ENCODE measurements at regions not wholly inside any gene's neighbourhood (a gene's known extent, or its start where the extent isn't known, plus 50 kb on each side); places are given as distances from the start of the nearest gene placed in this dataset.

DNA sequence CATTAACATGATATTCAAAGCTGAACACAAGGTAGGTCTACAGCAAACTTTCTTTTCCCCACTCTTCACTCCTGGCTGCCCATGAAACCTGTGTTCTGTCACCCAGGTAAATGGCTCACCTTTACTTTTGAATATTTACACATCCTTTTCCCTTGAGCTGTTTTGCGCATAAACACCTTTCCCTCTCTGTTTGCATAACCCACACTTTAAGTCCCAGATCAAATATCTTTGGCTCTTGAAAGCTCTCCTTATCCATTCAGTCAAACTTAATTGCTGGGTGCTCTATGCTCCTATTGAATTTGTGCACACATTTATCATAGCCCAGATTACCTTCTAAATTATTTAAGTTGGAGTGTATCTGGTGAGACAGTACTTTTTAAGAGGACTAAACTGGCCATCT, 51.7 kb upstream of the ATP8A1 start:
- ChIA-PET CTCF (no interaction called here), POLR2A (ENCODE audit: unreplicated experiment) (no interaction called here)
- Histone ChIP-seq H3K9ac (ENCODE audit: low read depth, low read length) (no peak overlapping the region), H3K23ac (ENCODE audit: low read depth, low read length) (no peak overlapping the region), H3K4ac (ENCODE audit: low read depth, low read length) (no peak overlapping the region), H4K5ac (ENCODE audit: low read depth, low read length) (no peak overlapping the region), H3K9me1 (ENCODE audit: insufficient read depth, low read length) (no peaks in the 10 kb centered on the region), H3K4me2 (ENCODE audit: low read depth, low read length) (no peak overlapping the region), H3K9me3 (ENCODE audit: control insufficient read depth, insufficient read depth, low read length) (no peaks in the 10 kb centered on the region), H2BK120ac (ENCODE audit: low read depth, low read length) (no peak overlapping the region), H4K20me1 (ENCODE audit: insufficient read depth, low read length) (no peaks in the 10 kb centered on the region), H3K4me1 (ENCODE audit: control insufficient read depth, insufficient read depth, low read length) (no peaks in the 10 kb centered on the region), H2BK5ac (ENCODE audit: low read depth, low read length, poor library complexity, severe bottlenecking) (no peak overlapping the region), H3K4me3 (ENCODE audit: insufficient read depth, low read depth, low read length) (no peak overlapping the region), H2AK5ac (ENCODE audit: low read depth, low read length) (no peak overlapping the region), H2BK15ac (ENCODE audit: low read depth, low read length) (no peak overlapping the region), H3K18ac (ENCODE audit: low read depth, low read length) (no peak overlapping the region), H2BK20ac (ENCODE audit: low read depth, low read length) (no peak overlapping the region), H4K8ac (ENCODE audit: low read depth in 2 of 2, low read length in 2 of 2) (no peak overlapping the region), H3K56ac (ENCODE audit: extremely low read depth, insufficient read depth, low read length) (no peak overlapping the region), H3K79me1 (ENCODE audit: low read depth in 1 of 2, low read length in 2 of 2) (no peaks in the 10 kb centered on the region), H2AK9ac (replicated peaks; ENCODE audit: low read depth, low read length, poor library complexity) (no peak overlapping the region), H2AFZ (replicated peaks; ENCODE audit: low read length, poor library complexity) (no peak overlapping the region), H3K27ac (ENCODE audit: insufficient read depth, low read length) (no peak overlapping the region), H3K36me3 (ENCODE audit: control insufficient read depth, insufficient read depth, low read length) (no peaks in the 10 kb centered on the region), H3K14ac (replicated peaks; ENCODE audit: low read depth, low read length) (no peak overlapping the region), H3K27me3 (ENCODE audit: control insufficient read depth, insufficient read depth, low read length) (no peaks in the 10 kb centered on the region), H4K91ac (ENCODE audit: insufficient read depth, low read depth, low read length) (no peak overlapping the region)
- no TSS peak for BruUV-seq (replicated peaks)
- dilution Hi-C loops (cut with HindIII; ENCODE audit: low sequenced_read_pairs, unreplicated experiment) (no loop called here), intact Hi-C loops (cut with micrococcal nuclease) (no loop called here), in situ Hi-C loops (cut with MboI; ENCODE audit: low sequenced_read_pairs) (no loop called here)
- WGBS, 2 experiments (ENCODE audit: extremely low coverage in 2 of 2, insufficient read length in 1 of 2): no CpG with 5 or more reads among the region's 1 CpG
- no peak for ATAC-seq (ENCODE audit: low read depth)
- DNase-seq: no peak
- TF ChIP-seq, protein P1, sequence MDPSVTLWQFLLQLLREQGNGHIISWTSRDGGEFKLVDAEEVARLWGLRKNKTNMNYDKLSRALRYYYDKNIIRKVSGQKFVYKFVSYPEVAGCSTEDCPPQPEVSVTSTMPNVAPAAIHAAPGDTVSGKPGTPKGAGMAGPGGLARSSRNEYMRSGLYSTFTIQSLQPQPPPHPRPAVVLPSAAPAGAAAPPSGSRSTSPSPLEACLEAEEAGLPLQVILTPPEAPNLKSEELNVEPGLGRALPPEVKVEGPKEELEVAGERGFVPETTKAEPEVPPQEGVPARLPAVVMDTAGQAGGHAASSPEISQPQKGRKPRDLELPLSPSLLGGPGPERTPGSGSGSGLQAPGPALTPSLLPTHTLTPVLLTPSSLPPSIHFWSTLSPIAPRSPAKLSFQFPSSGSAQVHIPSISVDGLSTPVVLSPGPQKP (IDR thresholded peaks at IDR 0.05; ENCODE audit: borderline replicate concordance, low read depth, low read length): no peak
- TF ChIP-seq MAZ (IDR thresholded peaks at IDR 0.05; ENCODE audit: borderline replicate concordance, low read depth, low read length): no peak
- no peak for TF ChIP-seq FOS (IDR thresholded peaks at IDR 0.05; ENCODE audit: low read depth, low read length)
- no peak for TF ChIP-seq MXI1 (IDR thresholded peaks at IDR 0.05; ENCODE audit: borderline replicate concordance, low read depth, low read length)
- no peak for TF ChIP-seq MAFK (IDR thresholded peaks at IDR 0.05; ENCODE audit: low read depth, low read length)
- TF ChIP-seq BHLHE40 (IDR thresholded peaks at IDR 0.05; ENCODE audit: low read depth, low read length): no peak
- TF ChIP-seq RAD21 (IDR thresholded peaks at IDR 0.05; ENCODE audit: low read length): no peak
- TF ChIP-seq RCOR1 (IDR thresholded peaks at IDR 0.05; ENCODE audit: insufficient replicate concordance, low read length): no peak
- no peak for TF ChIP-seq CEBPB (IDR thresholded peaks at IDR 0.05; ENCODE audit: low read depth, low read length)
- TF ChIP-seq, protein P2, sequence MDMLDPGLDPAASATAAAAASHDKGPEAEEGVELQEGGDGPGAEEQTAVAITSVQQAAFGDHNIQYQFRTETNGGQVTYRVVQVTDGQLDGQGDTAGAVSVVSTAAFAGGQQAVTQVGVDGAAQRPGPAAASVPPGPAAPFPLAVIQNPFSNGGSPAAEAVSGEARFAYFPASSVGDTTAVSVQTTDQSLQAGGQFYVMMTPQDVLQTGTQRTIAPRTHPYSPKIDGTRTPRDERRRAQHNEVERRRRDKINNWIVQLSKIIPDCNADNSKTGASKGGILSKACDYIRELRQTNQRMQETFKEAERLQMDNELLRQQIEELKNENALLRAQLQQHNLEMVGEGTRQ (IDR thresholded peaks at IDR 0.05; ENCODE audit: low read depth, low read length): no peak
- no peak for TF ChIP-seq CHD1 (IDR thresholded peaks at IDR 0.05; ENCODE audit: low read depth, low read length)
- TF ChIP-seq SMC3 (IDR thresholded peaks at IDR 0.05; ENCODE audit: low read depth, low read length): no peak
- TF ChIP-seq, protein P3, sequence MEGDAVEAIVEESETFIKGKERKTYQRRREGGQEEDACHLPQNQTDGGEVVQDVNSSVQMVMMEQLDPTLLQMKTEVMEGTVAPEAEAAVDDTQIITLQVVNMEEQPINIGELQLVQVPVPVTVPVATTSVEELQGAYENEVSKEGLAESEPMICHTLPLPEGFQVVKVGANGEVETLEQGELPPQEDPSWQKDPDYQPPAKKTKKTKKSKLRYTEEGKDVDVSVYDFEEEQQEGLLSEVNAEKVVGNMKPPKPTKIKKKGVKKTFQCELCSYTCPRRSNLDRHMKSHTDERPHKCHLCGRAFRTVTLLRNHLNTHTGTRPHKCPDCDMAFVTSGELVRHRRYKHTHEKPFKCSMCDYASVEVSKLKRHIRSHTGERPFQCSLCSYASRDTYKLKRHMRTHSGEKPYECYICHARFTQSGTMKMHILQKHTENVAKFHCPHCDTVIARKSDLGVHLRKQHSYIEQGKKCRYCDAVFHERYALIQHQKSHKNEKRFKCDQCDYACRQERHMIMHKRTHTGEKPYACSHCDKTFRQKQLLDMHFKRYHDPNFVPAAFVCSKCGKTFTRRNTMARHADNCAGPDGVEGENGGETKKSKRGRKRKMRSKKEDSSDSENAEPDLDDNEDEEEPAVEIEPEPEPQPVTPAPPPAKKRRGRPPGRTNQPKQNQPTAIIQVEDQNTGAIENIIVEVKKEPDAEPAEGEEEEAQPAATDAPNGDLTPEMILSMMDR (conservative IDR thresholded peaks at IDR 0.05; ENCODE audit: low read depth, low read length): no peak
- no peak for TF ChIP-seq RFX5 (IDR thresholded peaks at IDR 0.05; ENCODE audit: low read depth, low read length)

Data from IMR-90 (cell line).